TTC549 (cell line): ENCODE measurements at regions not wholly inside any gene's neighbourhood (a gene's known extent, or its start where the extent isn't known, plus 50 kb on each side); places are given as distances from the start of the nearest gene placed in this dataset.
"Not testable (repeated sequence)": the region's sequence is repeated elsewhere in the genome, so short reads cannot be mapped to it uniquely, and the experiment has no call there.

Experiments used
- FAIRE-seq: peaks from 2 replicates; lab custom pipeline; 2012; peaks lifted over from hg19 to GRCh38; lab: Jason Lieb, UNC

DNA sequence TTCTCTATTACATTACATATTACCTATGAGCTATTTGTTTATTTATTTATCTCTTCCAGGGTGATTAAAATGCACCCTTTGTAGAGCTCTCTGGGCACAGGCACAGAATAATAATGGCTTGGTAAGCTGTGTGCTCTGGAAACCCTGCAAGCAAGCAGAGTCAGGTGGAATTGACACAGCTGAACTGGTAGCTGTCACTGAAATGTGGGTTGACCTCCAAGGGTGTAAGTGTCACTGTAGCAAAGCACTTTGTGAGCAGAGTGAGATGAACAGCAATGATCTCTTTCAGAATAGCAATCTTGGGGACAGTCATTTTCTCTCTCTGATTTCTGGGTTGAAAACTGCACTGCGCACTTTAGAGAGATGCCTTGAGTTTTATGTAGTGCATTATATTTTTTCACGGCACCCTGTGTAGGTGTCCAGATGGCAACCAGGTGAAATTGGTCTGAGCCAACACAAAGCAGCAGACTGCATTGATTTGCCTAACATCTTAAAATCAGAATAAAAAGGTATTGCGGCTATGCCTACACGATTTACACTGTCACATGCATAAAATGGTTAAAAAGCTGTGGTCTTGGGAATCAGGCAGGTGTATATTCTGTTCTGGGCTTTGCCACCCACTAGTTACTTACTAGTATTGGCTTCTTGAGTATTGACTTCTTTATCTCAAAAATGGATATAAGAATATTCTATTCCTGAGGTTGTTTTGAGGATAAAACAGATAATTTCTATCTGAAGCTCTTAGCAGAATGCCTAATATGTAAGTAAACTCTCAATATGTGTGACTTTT, 450.3 kb downstream of the RAPGEF2 start:
- no peak for FAIRE-seq

DNA sequence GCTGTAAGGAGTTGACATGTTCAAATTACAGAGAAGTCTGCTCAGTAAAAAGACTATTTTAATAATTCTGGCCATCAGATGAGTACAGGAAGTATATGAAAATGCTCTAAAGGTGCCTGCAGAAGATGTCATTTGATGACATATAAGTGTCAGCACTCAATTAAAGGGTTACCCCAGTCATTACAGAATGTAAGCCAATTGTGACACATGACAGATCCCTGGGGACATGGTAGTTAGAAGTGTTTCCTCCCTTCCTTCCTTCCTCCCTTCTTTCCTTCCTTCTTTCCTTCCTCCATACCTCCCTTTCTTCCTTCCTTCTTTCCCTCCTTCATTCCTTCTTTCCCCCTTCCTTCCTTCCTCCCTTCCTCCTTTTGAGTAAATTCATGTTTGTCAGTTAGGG, 453.0 kb downstream of the RAPGEF2 start:
- no peak for FAIRE-seq

GRCh38 chr4:159562366-159562765, 459.5 kb downstream of the RAPGEF2 start:
- no peak for FAIRE-seq

- FAIRE-seq, result no peak
These were observed 460.4 kb downstream of the RAPGEF2 start for GRCh38 chr4:159563257-159563656.

DNA sequence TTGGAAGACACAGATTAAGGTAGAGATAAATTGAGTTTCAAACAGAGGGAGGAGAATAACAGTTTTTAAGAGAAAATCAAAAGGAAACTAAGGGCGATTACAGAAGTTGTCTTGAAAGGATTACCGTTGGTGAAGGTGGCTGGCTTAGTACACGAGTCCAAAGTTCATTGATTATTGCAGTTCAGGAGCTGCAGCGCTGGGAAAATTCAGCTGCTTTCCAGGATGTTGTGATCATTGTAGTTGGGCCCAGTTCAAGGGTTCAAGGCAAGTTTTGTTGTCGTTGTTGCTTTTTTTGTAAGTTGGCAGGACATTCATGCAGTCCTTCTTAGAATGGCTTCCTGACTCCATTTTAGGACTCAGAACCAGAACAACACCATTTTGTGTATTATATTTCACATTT, 461.7 kb downstream of the RAPGEF2 start:
- no peak for FAIRE-seq

DNA sequence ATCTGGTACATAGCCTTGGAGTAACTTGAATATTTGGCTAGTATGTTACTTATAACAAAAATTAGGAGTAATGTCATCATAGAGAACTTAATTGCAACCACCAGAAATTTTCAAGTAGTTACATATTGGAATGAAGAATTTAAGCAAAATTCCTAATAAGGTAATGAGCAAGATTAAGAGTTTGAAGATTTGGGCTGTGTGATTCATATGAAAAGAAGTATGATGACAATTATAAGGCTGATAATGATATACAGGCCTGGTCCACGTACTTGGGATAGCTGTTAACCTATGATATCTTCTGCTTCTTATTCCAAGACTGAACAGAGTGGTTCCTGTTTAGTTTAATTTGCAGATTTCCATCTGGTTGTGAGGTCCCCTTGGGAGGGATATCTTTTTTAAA, 463.9 kb downstream of the RAPGEF2 start:
- no peak for FAIRE-seq

DNA sequence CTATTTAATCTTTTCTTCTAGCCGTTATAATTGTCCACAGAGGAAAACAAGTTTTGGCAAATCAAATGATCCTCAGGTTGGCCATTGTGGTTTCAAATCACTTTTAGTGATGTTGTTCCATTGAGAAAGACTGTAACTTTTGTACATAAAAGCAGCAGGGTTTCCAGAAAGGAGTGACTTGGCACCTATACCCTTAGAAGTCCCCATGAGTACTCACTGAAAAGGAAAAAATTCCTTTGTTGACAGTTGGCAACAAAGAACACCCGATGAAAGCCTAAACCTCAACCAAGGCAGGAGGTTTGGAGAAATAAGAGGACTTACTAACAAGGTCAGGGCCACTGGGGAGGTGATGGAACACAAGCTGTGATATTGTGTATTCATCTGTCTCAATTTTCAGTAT, 474.4 kb downstream of the RAPGEF2 start:
- no peak for FAIRE-seq

DNA sequence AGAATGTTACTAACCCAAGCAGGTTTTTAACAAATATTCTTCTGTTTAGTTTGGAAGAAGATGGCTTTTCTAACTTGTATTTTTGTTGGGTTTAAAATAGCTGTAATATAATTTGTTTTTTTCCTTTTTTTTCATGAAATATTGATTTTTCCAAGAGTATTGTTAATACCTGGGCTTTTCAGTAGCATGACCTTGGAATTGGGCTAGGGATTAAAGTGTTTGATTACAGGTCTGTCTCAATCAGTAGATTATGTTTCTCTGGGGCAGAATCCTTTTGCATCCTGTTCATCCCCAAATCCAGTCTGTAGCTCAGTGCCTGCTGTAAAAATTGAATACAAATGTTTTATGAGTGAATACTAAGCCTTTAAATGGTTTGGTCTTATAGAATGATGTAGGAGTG, 479.8 kb downstream of the RAPGEF2 start:
- FAIRE-seq, result no peak

GRCh38 chr4:159592898-159593556, 490.1 kb downstream of the RAPGEF2 start:
- FAIRE-seq, result no peak

DNA sequence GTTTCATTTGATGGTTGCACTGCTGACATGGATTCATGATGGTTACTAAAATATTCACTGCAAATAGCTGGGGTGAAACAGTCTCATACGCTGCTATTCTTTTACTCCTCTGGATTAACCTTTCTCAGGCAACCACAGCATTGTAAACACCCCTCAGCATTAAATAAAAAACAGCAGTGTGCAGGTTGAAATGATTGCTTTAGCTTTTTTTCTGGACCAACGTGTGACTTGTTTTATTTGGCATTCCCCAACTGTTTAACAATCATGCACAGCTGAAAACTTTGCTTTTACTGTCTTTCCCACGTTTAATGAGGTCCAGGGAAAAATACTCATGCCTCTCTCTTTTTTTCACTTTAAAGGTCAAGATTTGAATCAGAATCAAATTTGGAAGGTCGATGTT, 490.8 kb downstream of the RAPGEF2 start:
- no peak for FAIRE-seq

DNA sequence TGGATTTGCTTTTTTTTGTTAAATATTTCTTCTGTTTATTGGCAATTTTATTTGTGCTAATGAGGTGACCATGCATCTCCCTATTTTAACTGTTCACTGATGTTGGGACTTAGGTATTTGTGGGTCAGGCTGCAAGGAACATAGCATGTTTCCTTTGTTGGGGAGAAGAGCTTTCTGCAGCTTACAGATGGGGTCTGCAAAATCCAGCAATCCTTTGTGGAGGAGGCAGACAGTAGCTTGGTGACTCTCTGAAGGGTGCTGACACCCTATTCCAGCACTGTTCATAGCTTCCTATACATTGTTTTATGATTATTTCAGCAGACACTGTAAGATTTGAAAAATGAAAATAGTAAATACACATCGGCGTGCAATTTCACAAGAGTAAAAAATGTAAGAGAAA, 491.7 kb downstream of the RAPGEF2 start:
- FAIRE-seq, result no peak

DNA sequence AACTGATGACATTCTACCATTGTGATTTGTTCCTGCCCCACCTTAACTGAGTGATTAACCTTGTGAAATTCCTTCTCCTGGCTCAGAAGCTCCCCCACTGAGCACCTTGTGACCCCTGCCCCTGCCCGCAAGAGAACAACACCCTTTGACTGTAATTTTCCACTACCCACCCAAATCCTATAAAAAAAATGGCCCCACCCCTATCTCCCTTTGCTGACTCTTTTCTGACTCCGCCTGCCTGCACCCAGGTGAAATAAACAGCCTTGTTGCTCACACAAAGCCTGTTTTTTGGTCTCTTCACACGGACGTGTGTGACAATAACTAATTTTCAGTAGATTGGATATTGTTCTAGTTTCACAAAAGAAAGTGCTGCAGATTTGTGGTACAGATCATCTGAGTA, 492.2 kb downstream of the RAPGEF2 start:
- not testable (repeated sequence) for FAIRE-seq

DNA sequence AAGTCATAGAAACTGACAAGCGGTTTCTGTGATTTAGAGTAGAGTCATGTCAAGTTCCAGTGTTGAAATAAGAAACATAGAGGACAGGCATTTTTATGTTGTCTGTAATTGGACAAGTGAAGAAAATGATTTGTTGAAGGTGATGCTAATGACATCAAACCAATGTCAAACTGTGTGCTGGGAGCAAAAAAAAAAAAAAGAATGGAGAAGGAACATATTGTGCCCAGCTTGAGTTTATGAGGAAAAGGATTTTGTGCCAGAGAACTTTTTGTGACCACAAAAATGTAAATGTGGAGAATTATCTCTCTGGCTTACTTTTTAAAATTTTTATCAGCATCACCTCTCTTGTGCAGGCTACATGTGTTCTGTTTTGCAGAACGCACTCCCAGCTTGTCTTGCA, 495.7 kb downstream of the RAPGEF2 start:
- no peak for FAIRE-seq

- no peak for FAIRE-seq
These were observed 497.2 kb downstream of the RAPGEF2 start for GRCh38 chr4:159600061-159600460.

DNA sequence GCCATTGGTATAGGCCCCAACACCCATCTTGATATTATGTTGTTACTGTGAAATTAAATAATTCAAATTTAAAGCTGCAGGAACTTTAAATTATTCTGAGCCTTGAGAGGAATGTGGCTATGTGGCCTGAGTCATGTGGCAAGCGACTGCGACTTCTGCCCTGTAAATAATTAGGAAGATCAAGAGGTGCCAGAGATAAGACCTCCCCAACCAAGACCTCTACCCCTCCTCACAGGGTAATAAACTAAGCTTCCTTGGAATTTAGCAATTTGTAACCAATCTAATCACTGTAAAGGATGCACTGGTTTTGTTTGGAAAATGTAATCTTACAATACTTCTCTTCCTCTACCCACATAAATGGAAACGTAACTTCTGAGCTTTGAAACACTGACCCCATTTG, 501.9 kb downstream of the RAPGEF2 start:
- FAIRE-seq, result no peak

- no peak for FAIRE-seq
These were observed 504.0 kb downstream of the RAPGEF2 start for GRCh38 chr4:159606835-159607234.

DNA sequence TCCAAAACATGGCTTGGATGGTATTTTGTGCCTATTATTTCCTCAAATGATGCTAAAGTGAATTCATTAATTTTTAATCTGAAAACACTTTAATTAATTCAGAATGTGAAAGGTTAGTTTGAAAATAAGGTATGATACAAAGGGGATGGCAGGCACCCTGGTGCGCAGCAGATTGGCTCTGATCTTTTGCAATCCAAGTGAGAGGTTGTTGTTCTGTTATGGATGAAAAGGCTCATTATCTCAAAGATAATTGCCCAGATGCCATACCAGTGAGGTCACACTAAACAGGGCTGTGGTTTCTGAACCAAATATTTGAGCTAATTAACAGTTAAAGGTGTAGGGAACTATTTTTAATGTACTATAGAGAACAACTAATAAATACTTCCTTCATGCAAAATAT, 504.9 kb downstream of the RAPGEF2 start:
- FAIRE-seq, result no peak

GRCh38 chr4:159608436-159608835, 505.6 kb downstream of the RAPGEF2 start:
- no peak for FAIRE-seq

- FAIRE-seq, result no peak
These were observed 529.2 kb downstream of the RAPGEF2 start for GRCh38 chr4:159632031-159632430.

DNA sequence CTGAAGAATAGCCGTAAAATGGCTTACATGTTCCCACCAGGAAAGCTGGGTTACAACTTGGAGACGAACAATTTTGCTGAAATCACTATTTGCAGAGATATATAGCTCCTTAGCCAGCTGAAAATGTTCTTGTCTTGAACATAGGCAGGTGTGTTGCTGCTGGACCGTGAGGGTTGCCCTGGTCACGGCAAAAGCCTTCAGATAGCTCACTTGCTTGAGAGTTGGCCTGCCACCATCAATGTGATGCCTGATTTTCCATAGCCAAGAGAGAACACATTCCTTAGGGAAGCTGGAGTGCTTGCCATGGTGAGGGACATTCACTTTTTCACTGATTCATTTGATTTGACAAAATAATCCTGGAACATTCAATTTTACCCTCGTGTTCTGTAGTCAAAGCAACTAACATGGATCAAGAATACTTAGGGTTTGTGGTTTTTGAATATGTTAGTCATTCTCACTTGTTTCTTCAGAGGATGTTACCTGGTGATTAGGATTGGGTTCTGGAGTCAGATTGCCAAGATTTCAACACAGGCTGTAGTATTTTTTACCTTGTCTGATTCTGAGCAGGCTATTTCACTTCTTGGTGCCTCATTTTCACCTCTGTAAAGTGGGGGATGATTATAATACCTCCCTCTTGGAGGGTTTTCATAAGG, 536.9 kb downstream of the RAPGEF2 start:
- no peak for FAIRE-seq

DNA sequence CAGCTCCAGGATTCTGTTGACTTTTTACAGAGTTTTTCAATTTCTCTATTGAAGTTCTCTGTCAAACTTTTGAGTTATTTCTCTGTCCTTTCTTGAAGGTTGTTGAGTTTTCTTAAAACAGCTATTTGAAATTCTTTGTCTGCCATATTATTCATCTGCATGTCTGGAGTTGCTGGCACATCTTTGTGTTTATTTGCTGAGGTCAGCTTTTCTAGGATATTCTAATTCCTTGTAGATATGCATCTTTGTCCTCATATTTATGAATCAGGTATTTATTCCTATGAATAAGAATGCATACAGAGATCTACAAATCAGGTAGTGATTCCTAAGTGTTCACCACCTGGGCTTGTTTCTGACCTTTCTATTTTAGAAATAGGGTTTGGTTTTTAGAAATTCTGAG, 546.4 kb downstream of the RAPGEF2 start:
- no peak for FAIRE-seq

DNA sequence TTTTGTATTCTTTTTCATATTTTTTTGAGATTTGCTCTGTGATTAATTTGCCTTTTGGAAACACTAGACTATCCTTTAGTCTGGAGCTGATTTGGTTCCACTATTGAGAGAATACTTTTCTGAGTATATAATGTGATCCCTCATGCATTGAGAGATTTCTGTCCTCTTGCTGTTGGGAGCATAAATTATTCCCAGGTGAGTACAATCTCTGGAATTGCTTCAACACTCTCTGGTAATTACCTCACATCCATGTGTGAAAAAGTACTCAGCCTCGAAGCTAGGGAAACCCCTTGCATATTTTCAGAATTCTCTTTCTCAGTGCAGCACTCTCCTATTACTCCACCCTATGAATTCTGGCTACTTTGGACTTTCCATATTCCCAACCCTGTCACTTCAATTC, 550.0 kb downstream of the RAPGEF2 start:
- FAIRE-seq, result no peak

- no peak for FAIRE-seq
These were observed 552.7 kb downstream of the RAPGEF2 start for GRCh38 chr4:159655547-159655946.

DNA sequence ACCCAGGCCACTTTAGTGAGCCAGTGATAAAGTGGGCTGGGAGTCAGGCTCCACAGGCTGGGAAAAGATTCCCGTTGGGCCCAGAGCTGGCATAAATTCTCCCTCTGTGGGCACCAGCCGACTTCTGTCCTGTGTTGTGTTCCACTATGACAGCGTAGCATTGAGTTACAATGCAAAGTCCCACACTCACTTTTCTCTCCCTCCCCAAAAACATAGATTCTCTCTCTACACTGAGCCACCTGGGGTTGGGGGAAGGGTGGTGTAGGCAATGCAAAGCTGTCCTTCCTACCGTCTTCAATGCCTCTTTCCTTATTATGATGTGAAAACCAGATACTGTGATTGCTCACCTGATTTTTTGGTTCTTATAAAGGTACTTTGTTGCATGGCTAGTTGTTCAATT, 566.2 kb downstream of the RAPGEF2 start:
- FAIRE-seq, result no peak
